Fibroblast of lung (primary cell): ENCODE measurements at regions not wholly inside any gene's neighbourhood (a gene's known extent, or its start where the extent isn't known, plus 50 kb on each side); places are given as distances from the start of the nearest gene placed in this dataset.
A peak's percentile ranks its signal among the peaks of the same experiment; 100 is the strongest.
"Not testable (repeated sequence)": the region's sequence is repeated elsewhere in the genome, so short reads cannot be mapped to it uniquely, and the experiment has no call there.

Experiments
- DNase-seq, 2 donors: peaks; one replicate each; pipeline versions ENCODE4 v3.0.0 to v3.0.0-alpha.2; 2010; ENCODE audit warnings: low read depth in 2 of 2
- H2AFZ ChIP-seq: 2 replicates; pipeline ENCODE4 v1.5.1; 2012; ENCODE audit warnings: low read length, control low read depth, inconsistent platforms
- H3K27ac ChIP-seq: 2 replicates; pipeline ENCODE4 v1.5.1; 2011; ENCODE audit warnings: low read length, control low read depth; ENCODE audit not compliant: insufficient read depth
- H3K27me3 ChIP-seq: 2 replicates; pipeline ENCODE4 v1.5.1; 2011; ENCODE audit warnings: mild to moderate bottlenecking, low read length; ENCODE audit not compliant: control insufficient read depth, insufficient read depth
- H3K36me3 ChIP-seq: 2 replicates; pipeline ENCODE4 v1.5.1; 2011; ENCODE audit warnings: low read length; ENCODE audit not compliant: control insufficient read depth, insufficient read depth
- H3K4me1 ChIP-seq: 2 replicates; pipeline ENCODE4 v1.5.1; 2011; ENCODE audit warnings: low read length; ENCODE audit not compliant: control insufficient read depth, insufficient read depth; ENCODE audit errors: extremely low read depth
- H3K4me2 ChIP-seq: 2 replicates; pipeline ENCODE4 v1.5.1; 2011; ENCODE audit warnings: low read length, control low read depth; ENCODE audit not compliant: insufficient read depth; ENCODE audit errors: extremely low read depth
- H3K4me3 ChIP-seq, 4 experiments: fragments of 200-600 bp in 1 of 4; sonication (generic) in 1 of 4; replicated peaks in 1 of 4; 2 replicates each; pipeline ENCODE4 v1.5.1; 2011 to 2016; ENCODE audit warnings: low read length in 4 of 4, low read depth in 3 of 4, mild to moderate bottlenecking in 3 of 4, control low read depth in 2 of 4, inconsistent platforms in 1 of 4, mixed read lengths in 1 of 4; ENCODE audit not compliant: insufficient read depth in 1 of 4; ENCODE audit errors: control extremely low read depth in 1 of 4
- H3K79me2 ChIP-seq: 2 replicates; pipeline ENCODE4 v1.5.1; 2012; ENCODE audit warnings: mild to moderate bottlenecking, low read length, inconsistent platforms; ENCODE audit not compliant: control insufficient read depth, insufficient read depth
- H3K9ac ChIP-seq: 2 replicates; pipeline ENCODE4 v1.5.1; 2011; ENCODE audit warnings: mild to moderate bottlenecking, low read length, control low read depth; ENCODE audit not compliant: insufficient read depth
- H3K9me3 ChIP-seq: 2 replicates; pipeline ENCODE4 v1.5.1; 2012; ENCODE audit warnings: low read depth, low read length; ENCODE audit not compliant: control insufficient read depth, insufficient read depth
- H4K20me1 ChIP-seq: 2 replicates; pipeline ENCODE4 v1.5.1; 2011; ENCODE audit warnings: low read length; ENCODE audit not compliant: control insufficient read depth, insufficient read depth; ENCODE audit errors: extremely low read depth
- EZH2 ChIP-seq: IDR thresholded peaks from 2 replicates; pipeline ENCODE4 v1.5.1; 2012; ENCODE audit warnings: low read length, control low read depth, mild to moderate bottlenecking; ENCODE audit errors: missing control alignments
- TF ChIP-seq, protein P1 (sequence below), 2 donors: IDR thresholded peaks in 1 of 2; conservative IDR thresholded peaks in 1 of 2; 1 replicate in 1 of 2; 2 replicates in 1 of 2; pipeline ENCODE4 v1.5.1; 2011 to 2012; ENCODE audit warnings: low read length in 2 of 2, control low read depth in 1 of 2, inconsistent platforms in 1 of 2, low read depth in 1 of 2, mild to moderate bottlenecking in 1 of 2

- H3K4me1 ChIP-seq: peaks cover 2% of the 10 kb centered on the region
- no peaks in the 10 kb centered on the region for H3K36me3 ChIP-seq
- H3K79me2 ChIP-seq: no peaks in the 10 kb centered on the region
- H3K27ac ChIP-seq: no peak overlapping the region
- peak in 1 of 2 donors; percentile 36 for DNase-seq
- H3K4me2 ChIP-seq: no peak overlapping the region
- H3K27me3 ChIP-seq: no peaks in the 10 kb centered on the region
- no peaks in the 10 kb centered on the region for H4K20me1 ChIP-seq
- TF ChIP-seq EZH2: no peak
- TF ChIP-seq, protein P1, sequence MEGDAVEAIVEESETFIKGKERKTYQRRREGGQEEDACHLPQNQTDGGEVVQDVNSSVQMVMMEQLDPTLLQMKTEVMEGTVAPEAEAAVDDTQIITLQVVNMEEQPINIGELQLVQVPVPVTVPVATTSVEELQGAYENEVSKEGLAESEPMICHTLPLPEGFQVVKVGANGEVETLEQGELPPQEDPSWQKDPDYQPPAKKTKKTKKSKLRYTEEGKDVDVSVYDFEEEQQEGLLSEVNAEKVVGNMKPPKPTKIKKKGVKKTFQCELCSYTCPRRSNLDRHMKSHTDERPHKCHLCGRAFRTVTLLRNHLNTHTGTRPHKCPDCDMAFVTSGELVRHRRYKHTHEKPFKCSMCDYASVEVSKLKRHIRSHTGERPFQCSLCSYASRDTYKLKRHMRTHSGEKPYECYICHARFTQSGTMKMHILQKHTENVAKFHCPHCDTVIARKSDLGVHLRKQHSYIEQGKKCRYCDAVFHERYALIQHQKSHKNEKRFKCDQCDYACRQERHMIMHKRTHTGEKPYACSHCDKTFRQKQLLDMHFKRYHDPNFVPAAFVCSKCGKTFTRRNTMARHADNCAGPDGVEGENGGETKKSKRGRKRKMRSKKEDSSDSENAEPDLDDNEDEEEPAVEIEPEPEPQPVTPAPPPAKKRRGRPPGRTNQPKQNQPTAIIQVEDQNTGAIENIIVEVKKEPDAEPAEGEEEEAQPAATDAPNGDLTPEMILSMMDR (conservative IDR thresholded peaks at IDR 0.05 in 1 of 2, IDR thresholded peaks at IDR 0.05 in 1 of 2; ENCODE audit: low read depth in 1 of 2, low read length in 2 of 2): no peak
- no peak overlapping the region for H2AFZ ChIP-seq
- H3K9ac ChIP-seq: no peak overlapping the region
- no peaks in the 10 kb centered on the region for H3K9me3 ChIP-seq
- H3K4me3 ChIP-seq: no peak overlapping the region
These were observed 89.2 kb upstream of the GAS1 start for GRCh38 chr9:87036506-87036905.

DNA sequence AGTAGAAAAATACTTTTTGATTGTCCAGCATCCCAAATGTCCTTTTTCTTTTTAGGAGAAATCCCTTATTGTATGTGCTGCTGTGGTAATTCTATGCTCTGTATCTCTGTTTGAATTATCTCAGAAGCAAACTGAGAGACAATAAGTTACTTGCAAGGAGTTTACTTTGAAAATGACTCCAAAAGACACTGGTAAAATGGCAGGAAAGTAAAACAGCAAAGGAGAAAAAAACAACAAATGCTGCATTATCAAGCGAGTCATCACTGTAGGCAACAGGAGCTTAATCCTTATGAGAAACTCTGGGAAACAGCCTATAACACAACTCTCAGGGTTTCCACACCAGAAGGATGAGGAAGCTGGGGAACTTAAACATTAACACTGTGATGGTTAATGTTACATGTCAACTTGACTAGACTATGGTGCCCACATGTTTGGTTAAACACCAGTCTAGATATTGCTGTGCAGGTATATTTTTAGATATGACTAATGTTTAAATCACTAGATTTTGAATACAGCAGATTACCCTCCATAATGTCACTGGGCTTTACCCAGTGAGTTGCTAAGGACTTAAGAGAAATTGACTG, 92.6 kb upstream of the GAS1 start:
- H3K4me1 ChIP-seq: peaks cover 2% of the 10 kb centered on the region
- H3K9me3 ChIP-seq: no peaks in the 10 kb centered on the region
- no peaks in the 10 kb centered on the region for H3K79me2 ChIP-seq
- H3K36me3 ChIP-seq: no peaks in the 10 kb centered on the region
- H2AFZ ChIP-seq: no peak overlapping the region
- no peak overlapping the region for H3K4me3 ChIP-seq
- no peaks in the 10 kb centered on the region for H4K20me1 ChIP-seq
- H3K4me2 ChIP-seq: no peak overlapping the region
- no peak overlapping the region for H3K9ac ChIP-seq
- peak; percentile 5 to 68 for DNase-seq
- no peak overlapping the region for H3K27ac ChIP-seq
- TF ChIP-seq, protein P1 (conservative IDR thresholded peaks at IDR 0.05 in 1 of 2, IDR thresholded peaks at IDR 0.05 in 1 of 2; ENCODE audit: low read depth in 1 of 2, low read length in 2 of 2): no peak
- H3K27me3 ChIP-seq: no peaks in the 10 kb centered on the region

DNA sequence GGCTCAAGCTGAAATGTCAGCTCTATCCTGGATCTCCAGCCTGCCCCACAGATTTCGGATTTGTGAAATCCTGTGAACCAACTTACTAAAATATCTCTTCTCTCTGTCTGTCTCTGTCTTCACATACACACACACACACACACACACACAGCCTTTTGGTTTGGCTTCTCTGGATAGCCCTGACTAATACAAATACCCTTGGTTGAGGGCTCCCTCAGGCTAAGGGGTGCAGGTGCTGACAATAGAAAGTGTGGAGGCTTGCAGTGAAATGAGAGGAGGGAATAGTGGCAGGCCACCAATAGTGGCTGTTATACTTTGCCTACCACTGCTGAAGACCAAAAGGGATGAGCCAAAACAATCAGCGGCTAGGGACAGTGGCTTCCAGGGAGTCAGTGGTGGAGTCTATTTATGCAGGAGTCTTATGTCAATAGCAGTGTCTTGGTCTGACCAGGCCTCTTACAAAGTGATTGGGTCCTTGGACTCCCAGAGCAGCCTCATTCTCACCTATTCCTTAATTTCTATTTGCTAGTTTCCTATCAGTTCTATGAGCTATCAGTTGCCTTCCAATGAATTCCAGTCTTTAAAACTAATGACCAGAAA, 93.2 kb upstream of the GAS1 start:
- Histone ChIP-seq H3K27me3 (no peaks in the 10 kb centered on the region), H3K4me3 (no peak overlapping the region), H4K20me1 (no peaks in the 10 kb centered on the region), H2AFZ (no peak overlapping the region), H3K9ac (no peak overlapping the region), H3K4me2 (no peak overlapping the region), H3K4me1 (peaks cover 2% of the 10 kb centered on the region), H3K27ac (no peak overlapping the region), H3K79me2 (no peaks in the 10 kb centered on the region), H3K9me3 (no peaks in the 10 kb centered on the region), H3K36me3 (no peaks in the 10 kb centered on the region)
- TF ChIP-seq, protein P1 (conservative IDR thresholded peaks at IDR 0.05 in 1 of 2, IDR thresholded peaks at IDR 0.05 in 1 of 2; ENCODE audit: low read depth in 1 of 2, low read length in 2 of 2): no peak
- no peak for DNase-seq

GRCh38 chr9:87041553-87042235, 94.4 kb upstream of the GAS1 start:
- H3K79me2 ChIP-seq, H3K4me1 ChIP-seq, H4K20me1 ChIP-seq, DNase-seq, H3K36me3 ChIP-seq, H3K27me3 ChIP-seq, H3K9me3 ChIP-seq, H3K4me3 ChIP-seq, H3K27ac ChIP-seq, H3K9ac ChIP-seq, H2AFZ ChIP-seq, H3K4me2 ChIP-seq: not testable (repeated sequence)
